Endodermal cell (in vitro differentiated cells): ENCODE measurements at regions not wholly inside any gene's neighbourhood (a gene's known extent, or its start where the extent isn't known, plus 50 kb on each side); places are given as distances from the start of the nearest gene placed in this dataset.
A peak's percentile ranks its signal among the peaks of the same experiment; 100 is the strongest.

ENCODE experiments used
- DNase-seq: peaks from one replicate; pipeline ENCODE4 v3.0.0-alpha.2; 2017
- H3K27ac ChIP-seq: 2 replicates; pipeline ENCODE4 v1.5.1; 2013; ENCODE audit warnings: mild to moderate bottlenecking, low read depth, low read length, moderate library complexity
- H3K27me3 ChIP-seq: 2 replicates; pipeline ENCODE4 v1.6.1; 2013; ENCODE audit warnings: mild to moderate bottlenecking, low read length, moderate library complexity; ENCODE audit not compliant: insufficient read depth, control insufficient read depth, poor library complexity, severe bottlenecking
- H3K36me3 ChIP-seq: 2 replicates; pipeline ENCODE4 v1.7.0; 2013; ENCODE audit warnings: mild to moderate bottlenecking, low read length, moderate library complexity; ENCODE audit not compliant: control insufficient read depth, insufficient read depth
- H3K4me1 ChIP-seq: one replicate; pipeline ENCODE4 v1.7.0; 2013; ENCODE audit warnings: low read length; ENCODE audit not compliant: control insufficient read depth, insufficient read depth
- H3K4me3 ChIP-seq: 2 replicates; pipeline ENCODE4 v1.5.1; 2013; ENCODE audit warnings: mild to moderate bottlenecking, low read length, moderate library complexity
- H3K9ac ChIP-seq: 2 replicates; pipeline ENCODE4 v1.6.1; 2013; ENCODE audit warnings: mild to moderate bottlenecking, low read length, moderate library complexity; ENCODE audit not compliant: poor library complexity, severe bottlenecking; ENCODE audit errors: extremely low read depth
- H3K9me3 ChIP-seq: 2 replicates; pipeline ENCODE4 v1.6.1; 2013; ENCODE audit warnings: mild to moderate bottlenecking, low read length, moderate library complexity; ENCODE audit not compliant: control insufficient read depth
- H3K27ac Mint-ChIP-seq: 2 replicates; pipeline ENCODE4 v1.8.0; 2020; ENCODE audit warnings: mixed read lengths
- H3K27me3 Mint-ChIP-seq: 2 replicates; pipeline ENCODE4 v1.8.0; 2021; ENCODE audit warnings: mild to moderate bottlenecking, mixed read lengths; ENCODE audit not compliant: insufficient read depth
- H3K36me3 Mint-ChIP-seq: 2 replicates; pipeline ENCODE4 v1.8.0; 2020; ENCODE audit warnings: low read depth, mixed read lengths
- H3K4me1 Mint-ChIP-seq: 2 replicates; pipeline ENCODE4 v1.8.0; 2020; ENCODE audit warnings: mixed read lengths
- H3K4me3 Mint-ChIP-seq: 2 replicates; pipeline ENCODE4 v1.8.0; 2020; ENCODE audit warnings: mild to moderate bottlenecking, moderate library complexity, mixed read lengths
- H3K9me3 Mint-ChIP-seq: 2 replicates; pipeline ENCODE4 v1.8.0; 2020; ENCODE audit warnings: mild to moderate bottlenecking, mixed read lengths
- WGBS, 2 experiments: methylation state at CpG; one replicate each; pipeline versions ENCODE4 v1.1.5 to v1.1.7; 2013; ENCODE audit warnings: missing lambda C conversion rate in 2 of 2, mixed read lengths in 1 of 2; ENCODE audit not compliant: insufficient coverage in 1 of 2, insufficient read length in 1 of 2; 5-methylcytosine and 5-hydroxymethylcytosine counted together
- TF ChIP-seq, protein P1 (sequence below): fragments of 200-600 bp; sonication (generic); conservative IDR thresholded peaks from 2 replicates; pipeline ENCODE4 v1.5.0; 2021; ENCODE audit warnings: antibody characterized with exemption, mild to moderate bottlenecking

DNA sequence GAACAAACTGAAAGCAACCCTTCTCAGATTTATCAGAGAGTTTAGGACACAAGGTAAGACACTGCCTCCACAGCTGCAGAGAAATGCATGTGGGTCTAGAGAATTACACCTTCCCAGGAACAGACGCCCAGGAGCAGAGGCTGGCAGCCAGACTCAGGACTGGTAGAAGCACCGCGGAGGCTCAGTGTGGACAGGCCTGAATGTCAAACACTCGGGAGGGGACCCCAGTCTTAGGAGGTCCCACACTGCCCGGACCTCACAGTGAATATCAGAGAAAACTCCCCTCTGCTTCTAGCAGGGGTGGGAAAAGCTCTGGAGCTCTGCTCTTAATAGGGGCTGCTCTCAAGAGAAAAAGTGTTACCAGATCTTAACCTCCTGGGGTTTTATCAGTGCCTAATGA lies 952.7 kb downstream of the BRD1 start:
- H3K9ac ChIP-seq = no peak overlapping the region
- no peaks in the 10 kb centered on the region for H3K36me3 ChIP-seq
- no peak overlapping the region for H3K27ac Mint-ChIP-seq
- no peaks in the 10 kb centered on the region for H3K27me3 ChIP-seq
- no peaks in the 10 kb centered on the region for H3K9me3 Mint-ChIP-seq
- DNase-seq = peak; percentile 30
- TF ChIP-seq, protein P1, sequence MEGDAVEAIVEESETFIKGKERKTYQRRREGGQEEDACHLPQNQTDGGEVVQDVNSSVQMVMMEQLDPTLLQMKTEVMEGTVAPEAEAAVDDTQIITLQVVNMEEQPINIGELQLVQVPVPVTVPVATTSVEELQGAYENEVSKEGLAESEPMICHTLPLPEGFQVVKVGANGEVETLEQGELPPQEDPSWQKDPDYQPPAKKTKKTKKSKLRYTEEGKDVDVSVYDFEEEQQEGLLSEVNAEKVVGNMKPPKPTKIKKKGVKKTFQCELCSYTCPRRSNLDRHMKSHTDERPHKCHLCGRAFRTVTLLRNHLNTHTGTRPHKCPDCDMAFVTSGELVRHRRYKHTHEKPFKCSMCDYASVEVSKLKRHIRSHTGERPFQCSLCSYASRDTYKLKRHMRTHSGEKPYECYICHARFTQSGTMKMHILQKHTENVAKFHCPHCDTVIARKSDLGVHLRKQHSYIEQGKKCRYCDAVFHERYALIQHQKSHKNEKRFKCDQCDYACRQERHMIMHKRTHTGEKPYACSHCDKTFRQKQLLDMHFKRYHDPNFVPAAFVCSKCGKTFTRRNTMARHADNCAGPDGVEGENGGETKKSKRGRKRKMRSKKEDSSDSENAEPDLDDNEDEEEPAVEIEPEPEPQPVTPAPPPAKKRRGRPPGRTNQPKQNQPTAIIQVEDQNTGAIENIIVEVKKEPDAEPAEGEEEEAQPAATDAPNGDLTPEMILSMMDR = no peak
- no peak overlapping the region for H3K27ac ChIP-seq
- H3K9me3 ChIP-seq = no peaks in the 10 kb centered on the region
- H3K4me1 ChIP-seq = peaks cover 7% of the 10 kb centered on the region
- no peak overlapping the region for H3K4me3 ChIP-seq
- peaks cover 16% of the 10 kb centered on the region for H3K27me3 Mint-ChIP-seq
- 77 to 83% methylated on average over 5 of the region's 5 CpGs for WGBS, 2 experiments
- no peaks in the 10 kb centered on the region for H3K36me3 Mint-ChIP-seq
- H3K4me1 Mint-ChIP-seq = peaks cover 10% of the 10 kb centered on the region
- no peak overlapping the region for H3K4me3 Mint-ChIP-seq

DNA sequence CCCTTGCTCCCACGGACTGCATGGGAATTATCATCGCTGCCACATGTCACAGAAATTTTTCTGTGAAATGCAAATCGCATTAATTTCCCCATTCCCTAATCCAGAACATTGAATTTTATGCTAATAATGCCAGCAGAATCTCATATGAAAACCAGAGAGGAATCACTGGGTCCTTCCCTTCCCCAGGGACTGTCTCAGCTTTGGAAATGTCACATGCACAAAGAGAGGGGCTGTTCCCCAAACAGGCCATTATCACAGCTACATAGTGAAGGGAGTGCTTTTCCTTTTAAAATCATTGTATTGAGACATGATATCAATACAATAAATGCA lies 954.5 kb downstream of the BRD1 start:
- H3K27me3 ChIP-seq = no peaks in the 10 kb centered on the region
- H3K27ac Mint-ChIP-seq = no peak overlapping the region
- H3K36me3 Mint-ChIP-seq = no peaks in the 10 kb centered on the region
- H3K4me1 ChIP-seq = peaks cover 7% of the 10 kb centered on the region
- WGBS, 2 experiments = 87 to 91% methylated on average over 3 of the region's 3 CpGs
- no peak overlapping the region for H3K4me3 Mint-ChIP-seq
- TF ChIP-seq, protein P1 = no peak
- no peaks in the 10 kb centered on the region for H3K9me3 ChIP-seq
- H3K36me3 ChIP-seq = no peaks in the 10 kb centered on the region
- H3K27me3 Mint-ChIP-seq = peaks cover 16% of the 10 kb centered on the region
- DNase-seq = no peak
- H3K9me3 Mint-ChIP-seq = no peaks in the 10 kb centered on the region
- H3K9ac ChIP-seq = no peak overlapping the region
- H3K4me1 Mint-ChIP-seq = peaks cover 7% of the 10 kb centered on the region
- H3K4me3 ChIP-seq = no peak overlapping the region
- H3K27ac ChIP-seq = no peak overlapping the region

DNA sequence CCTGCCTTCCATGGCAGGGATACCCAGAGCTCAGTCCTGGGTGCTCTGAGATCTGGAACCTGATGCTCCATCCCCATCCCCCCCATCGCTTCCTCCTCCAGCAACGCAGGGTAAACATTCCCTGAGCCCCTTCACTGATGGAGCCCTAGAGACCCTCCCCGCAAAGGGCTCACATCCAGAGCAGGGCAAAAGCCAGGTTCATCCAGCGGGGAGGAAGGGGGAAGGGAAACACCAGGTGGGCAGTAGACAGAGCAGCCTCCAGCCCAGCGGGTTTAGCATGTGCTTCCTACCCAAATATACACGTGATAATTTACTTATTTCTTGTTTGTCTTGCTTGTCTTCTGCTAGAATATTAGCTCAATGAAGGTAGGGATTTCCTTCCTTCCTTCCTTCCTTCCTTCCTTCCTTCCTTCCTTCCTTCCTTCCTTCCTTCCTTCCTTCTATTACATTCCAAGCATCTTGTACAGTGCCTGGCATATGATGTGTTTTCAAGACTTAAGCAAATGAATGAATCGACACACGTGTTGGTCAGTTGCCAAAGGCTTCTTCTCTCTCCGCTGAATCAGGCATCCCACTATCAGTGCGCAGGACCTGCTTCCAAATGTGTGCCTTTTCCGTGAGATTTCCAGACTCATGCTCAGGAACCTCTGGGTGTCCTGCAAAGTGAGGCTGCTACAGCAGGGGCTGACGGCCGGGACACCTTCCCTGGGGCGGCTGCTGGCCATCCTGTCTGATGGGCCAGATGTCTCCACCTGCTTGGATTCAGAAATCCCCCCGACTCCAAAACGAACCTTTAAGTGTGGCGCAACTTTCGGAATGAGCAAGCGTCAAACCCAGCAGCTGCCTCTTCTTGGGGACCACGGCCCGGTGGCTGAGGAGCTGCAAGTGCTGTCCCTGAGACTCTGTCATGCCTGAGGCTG lies 955.1 kb downstream of the BRD1 start:
- DNase-seq = peak; percentile 28
- 86 to 92% methylated on average over 19 of the region's 21 CpGs for whole genome bisulfite sequencing, 2 experiments

More for the DNA sequence above, 955.1 kb downstream of the BRD1 start:
- Mint-ChIP-seq H3K4me3 (no peak overlapping the region), H3K4me1 (peaks cover 7% of the 10 kb centered on the region), H3K27me3 (peaks cover 16% of the 10 kb centered on the region), H3K27ac (no peak overlapping the region), H3K36me3 (no peaks in the 10 kb centered on the region), H3K9me3 (no peaks in the 10 kb centered on the region)
- no peak overlapping the region for H3K27ac ChIP-seq
- peaks cover 7% of the 10 kb centered on the region for H3K4me1 ChIP-seq
- no peaks in the 10 kb centered on the region for H3K36me3 ChIP-seq
- no peaks in the 10 kb centered on the region for H3K9me3 ChIP-seq
- H3K4me3 ChIP-seq = no peak overlapping the region
- TF ChIP-seq, protein P1 = no peak
- no peak overlapping the region for H3K9ac ChIP-seq
- H3K27me3 ChIP-seq = no peaks in the 10 kb centered on the region
